Hepatic stellate cell (primary cell): ENCODE measurements at regions not wholly inside any gene's neighbourhood (a gene's known extent, or its start where the extent isn't known, plus 50 kb on each side); places are given as distances from the start of the nearest gene placed in this dataset.

Experiments
- DNase-seq: peaks from one replicate; pipeline ENCODE4 v3.0.0; 2011; ENCODE audit warnings: low spot score

- no peak for DNase-seq
Observed at GRCh38 chr1:29643838-29644440, 407.6 kb downstream of the PTPRU start.

GRCh38 chr1:29643281-29643680, 407.0 kb downstream of the PTPRU start:
- no peak for DNase-seq

- no peak for DNase-seq
Observed at GRCh38 chr1:29642519-29642918, 406.2 kb downstream of the PTPRU start.

- no peak for DNase-seq
Observed at GRCh38 chr1:29641921-29642320, 405.6 kb downstream of the PTPRU start.

GRCh38 chr1:29640428-29640785, 404.1 kb downstream of the PTPRU start:
- DNase-seq = no peak

- no peak for DNase-seq
Observed at GRCh38 chr1:29639741-29640427, 403.6 kb downstream of the PTPRU start.

GRCh38 chr1:29639156-29639736, 402.9 kb downstream of the PTPRU start:
- no peak for DNase-seq

GRCh38 chr1:29638281-29638680, 402.0 kb downstream of the PTPRU start:
- DNase-seq = no peak

- no peak for DNase-seq
Observed at GRCh38 chr1:29636936-29637335, 400.6 kb downstream of the PTPRU start.

GRCh38 chr1:29635501-29636263, 399.4 kb downstream of the PTPRU start:
- no peak for DNase-seq

- DNase-seq = no peak
Observed at GRCh38 chr1:29634746-29635335, 398.5 kb downstream of the PTPRU start.

GRCh38 chr1:29634324-29634723, 398.0 kb downstream of the PTPRU start:
- no peak for DNase-seq

- DNase-seq = no peak
Observed at GRCh38 chr1:29633771-29634170, 397.4 kb downstream of the PTPRU start.

- no peak for DNase-seq
Observed at GRCh38 chr1:29632806-29633615, 396.7 kb downstream of the PTPRU start.

GRCh38 chr1:29631836-29632805, 395.8 kb downstream of the PTPRU start:
- DNase-seq = no peak

- no peak for DNase-seq
Observed at GRCh38 chr1:29631361-29631760, 395.0 kb downstream of the PTPRU start.

GRCh38 chr1:29630756-29631155, 394.4 kb downstream of the PTPRU start:
- no peak for DNase-seq

GRCh38 chr1:29629814-29630516, 393.6 kb downstream of the PTPRU start:
- no peak for DNase-seq

- no peak for DNase-seq
Observed at GRCh38 chr1:29629401-29629800, 393.1 kb downstream of the PTPRU start.

- DNase-seq = no peak
Observed at GRCh38 chr1:29628190-29628589, 391.9 kb downstream of the PTPRU start.
